D721Med (cell line): ENCODE measurements at regions not wholly inside any gene's neighbourhood (a gene's known extent, or its start where the extent isn't known, plus 50 kb on each side); places are given as distances from the start of the nearest gene placed in this dataset.

Experiments
- DNase-seq: peaks from one replicate; pipeline ENCODE4 v3.0.0; 2011; ENCODE audit warnings: low spot score; ENCODE audit not compliant: insufficient read length
- FAIRE-seq: peaks from 2 replicates; lab custom pipeline; 2011; peaks lifted over from hg19 to GRCh38; lab: Jason Lieb, UNC
- CTCF ChIP-seq: IDR thresholded peaks from 2 replicates; pipeline ENCODE4 v1.5.1; 2012; ENCODE audit warnings: mild to moderate bottlenecking, control low read depth; ENCODE audit not compliant: insufficient read depth; ENCODE audit errors: missing control alignments

- TF ChIP-seq CTCF, result no peak
- FAIRE-seq (no peak), DNase-seq (no peak)
Observed at GRCh38 chr14:104436741-104437701, 142.5 kb upstream of the C14orf180 start.

- FAIRE-seq (no peak), DNase-seq (no peak)
- no peak for TF ChIP-seq CTCF
Observed at GRCh38 chr14:104437703-104438102, 141.9 kb upstream of the C14orf180 start.

GRCh38 chr14:104438166-104438887, 141.2 kb upstream of the C14orf180 start:
- DNase-seq, result no peak
- no peak for FAIRE-seq
- TF ChIP-seq CTCF, result no peak

GRCh38 chr14:104439625-104440024, 139.9 kb upstream of the C14orf180 start:
- DNase-seq, result no peak
- FAIRE-seq, result no peak
- TF ChIP-seq CTCF, result no peak

GRCh38 chr14:104440297-104440956, 139.1 kb upstream of the C14orf180 start:
- FAIRE-seq, result no peak
- no peak for DNase-seq
- no peak for TF ChIP-seq CTCF

GRCh38 chr14:104441275-104442106, 138.1 kb upstream of the C14orf180 start:
- TF ChIP-seq CTCF, result no peak
- FAIRE-seq, result no peak
- DNase-seq, result no peak
